Loucy (cell line): ENCODE measurements at regions not wholly inside any gene's neighbourhood (a gene's known extent, or its start where the extent isn't known, plus 50 kb on each side); places are given as distances from the start of the nearest gene placed in this dataset.

ENCODE experiments used
- H2AFZ ChIP-seq: fragments of 200-600 bp; sonication (generic); 2 replicates; pipeline ENCODE4 v1.6.0; 2016; ENCODE audit warnings: antibody characterized with exemption, mild to moderate bottlenecking, low read length, moderate library complexity
- H3F3A ChIP-seq: fragments of 200-600 bp; 2 replicates; pipeline ENCODE4 v1.6.0; 2016; ENCODE audit warnings: antibody characterized with exemption, low read depth, mild to moderate bottlenecking
- H3K27me3 ChIP-seq: fragments of 200-600 bp; sonication (generic); 2 replicates; pipeline ENCODE4 v1.6.1; 2014; ENCODE audit warnings: low read length, mild to moderate bottlenecking; ENCODE audit not compliant: insufficient read depth, poor library complexity, severe bottlenecking
- H3K36me3 ChIP-seq: fragments of 200-600 bp; sonication (generic); 2 replicates; pipeline ENCODE4 v1.6.1; 2016; ENCODE audit warnings: low read length; ENCODE audit not compliant: insufficient read depth
- H3K4me1 ChIP-seq: fragments of 200-600 bp; sonication (generic); 2 replicates; pipeline ENCODE4 v1.5.1; 2014; ENCODE audit warnings: low read length, mild to moderate bottlenecking; ENCODE audit not compliant: insufficient read depth, poor library complexity, severe bottlenecking
- H3K4me2 ChIP-seq: fragments of 200-600 bp; sonication (generic); 2 replicates; pipeline ENCODE4 v1.6.0; 2014; ENCODE audit warnings: antibody characterized with exemption, low read length, low read depth, mild to moderate bottlenecking; ENCODE audit not compliant: poor library complexity, severe bottlenecking
- H3K4me3 ChIP-seq: fragments of 200-600 bp; sonication (generic); 2 replicates; pipeline ENCODE4 v1.5.1; 2014; ENCODE audit warnings: low read length, mild to moderate bottlenecking, mixed read lengths; ENCODE audit not compliant: poor library complexity, severe bottlenecking
- H3K79me2 ChIP-seq: fragments of 200-600 bp; sonication (generic); 2 replicates; pipeline ENCODE4 v1.6.1; 2014; ENCODE audit warnings: low read length; ENCODE audit not compliant: insufficient read depth
- H3K9ac ChIP-seq: fragments of 200-600 bp; sonication (generic); 2 replicates; pipeline ENCODE4 v1.6.0; 2014; ENCODE audit warnings: mild to moderate bottlenecking, low read depth, low read length, moderate library complexity; ENCODE audit not compliant: poor library complexity, severe bottlenecking
- H3K9me2 ChIP-seq: fragments of 200-600 bp; sonication (generic); replicated peaks from 2 replicates; pipeline ENCODE4 v1.6.1; 2016; ENCODE audit warnings: low read depth, low read length, mixed read lengths
- H3K9me3 ChIP-seq: fragments of 200-600 bp; sonication (generic); 2 replicates; pipeline ENCODE4 v1.6.1; 2014; ENCODE audit warnings: mild to moderate bottlenecking, antibody characterized with exemption, low read length, low read depth; ENCODE audit not compliant: insufficient read depth
- H4K20me1 ChIP-seq: fragments of 200-600 bp; sonication (generic); 2 replicates; pipeline ENCODE4 v1.6.0; 2014; ENCODE audit warnings: antibody characterized with exemption, low read length, mild to moderate bottlenecking; ENCODE audit not compliant: insufficient read depth, poor library complexity, severe bottlenecking
- CTCF ChIP-seq: fragments of 200-600 bp; sonication (generic); conservative IDR thresholded peaks from 2 replicates; pipeline ENCODE4 v1.5.1; 2014; ENCODE audit warnings: mild to moderate bottlenecking, antibody characterized with exemption, low read length
- EZH2phosphoT487 ChIP-seq: fragments of 200-600 bp; IDR thresholded peaks from 2 replicates; pipeline ENCODE4 v1.6.1; 2018; ENCODE audit warnings: antibody characterized with exemption, mild to moderate bottlenecking, moderate library complexity, borderline replicate concordance

GRCh38 chr16:64182985-64183384, 938.9 kb downstream of the CDH11 start:
- TF ChIP-seq EZH2phosphoT487 (no peak), CTCF (no peak)
- H3K4me2 ChIP-seq, result no peak overlapping the region
- H3K27me3 ChIP-seq, result no peaks in the 10 kb centered on the region
- no peak overlapping the region for H2AFZ ChIP-seq
- H3K9ac ChIP-seq, result no peak overlapping the region
- H3K4me1 ChIP-seq, result no peaks in the 10 kb centered on the region
- no peaks in the 10 kb centered on the region for H3K79me2 ChIP-seq
- no peaks in the 10 kb centered on the region for H3F3A ChIP-seq
- H3K9me3 ChIP-seq, result peaks cover 4% of the 10 kb centered on the region; the same call in 1 of the 2 replicates
- H3K4me3 ChIP-seq, result no peak overlapping the region
- no peaks in the 10 kb centered on the region for H3K36me3 ChIP-seq
- no peaks in the 10 kb centered on the region for H4K20me1 ChIP-seq
- H3K9me2 ChIP-seq, result no peaks in the 10 kb centered on the region

- Histone ChIP-seq H3K4me3 (no peak overlapping the region), H3K79me2 (no peaks in the 10 kb centered on the region), H4K20me1 (no peaks in the 10 kb centered on the region), H3K27me3 (no peaks in the 10 kb centered on the region), H3K9me3 (peaks cover 5% of the 10 kb centered on the region; the same call in 1 of the 2 replicates), H3K4me2 (no peak overlapping the region), H3F3A (no peaks in the 10 kb centered on the region), H2AFZ (no peak overlapping the region), H3K36me3 (no peaks in the 10 kb centered on the region), H3K9ac (no peak overlapping the region), H3K4me1 (no peaks in the 10 kb centered on the region), H3K9me2 (no peaks in the 10 kb centered on the region)
- TF ChIP-seq CTCF (no peak), EZH2phosphoT487 (no peak)
These were observed 940.5 kb downstream of the CDH11 start for GRCh38 chr16:64181271-64181925.

- H2AFZ ChIP-seq, result no peak overlapping the region
- H3K4me3 ChIP-seq, result no peak overlapping the region
- H3K4me1 ChIP-seq, result no peaks in the 10 kb centered on the region
- H4K20me1 ChIP-seq, result no peaks in the 10 kb centered on the region
- no peaks in the 10 kb centered on the region for H3K79me2 ChIP-seq
- H3K9ac ChIP-seq, result no peak overlapping the region
- no peak overlapping the region for H3K4me2 ChIP-seq
- no peaks in the 10 kb centered on the region for H3K27me3 ChIP-seq
- TF ChIP-seq EZH2phosphoT487 (no peak), CTCF (no peak)
- H3K9me3 ChIP-seq, result peaks cover 5% of the 10 kb centered on the region; the same call in 1 of the 2 replicates
- no peaks in the 10 kb centered on the region for H3K36me3 ChIP-seq
- no peaks in the 10 kb centered on the region for H3F3A ChIP-seq
- no peaks in the 10 kb centered on the region for H3K9me2 ChIP-seq
These were observed 941.5 kb downstream of the CDH11 start for GRCh38 chr16:64180136-64180900.
